Stomach (tissue), 4 donors: ENCODE measurements at regions not wholly inside any gene's neighbourhood (a gene's known extent, or its start where the extent isn't known, plus 50 kb on each side); places are given as distances from the start of the nearest gene placed in this dataset.

Source experiments
- POLR2AphosphoS5 ChIP-seq, 3 donors: sonication (generic); formaldehyde crosslinking; IDR thresholded peaks; one replicate each; pipeline ENCODE4 v1.6.1; 2016; ENCODE audit warnings: antibody characterized with exemption in 3 of 3
- TF ChIP-seq, protein P1 (sequence below), 7 experiments: fragments of 450-650 bp in 4 of 7; fragments of 200-600 bp in 3 of 7; sonication (generic) in 3 of 7; IDR thresholded peaks; one replicate each; pipeline ENCODE4 v1.5.1; 2016 to 2019; ENCODE audit warnings: antibody characterized with exemption in 7 of 7, control low read depth in 2 of 7, mild to moderate bottlenecking in 1 of 7

DNA sequence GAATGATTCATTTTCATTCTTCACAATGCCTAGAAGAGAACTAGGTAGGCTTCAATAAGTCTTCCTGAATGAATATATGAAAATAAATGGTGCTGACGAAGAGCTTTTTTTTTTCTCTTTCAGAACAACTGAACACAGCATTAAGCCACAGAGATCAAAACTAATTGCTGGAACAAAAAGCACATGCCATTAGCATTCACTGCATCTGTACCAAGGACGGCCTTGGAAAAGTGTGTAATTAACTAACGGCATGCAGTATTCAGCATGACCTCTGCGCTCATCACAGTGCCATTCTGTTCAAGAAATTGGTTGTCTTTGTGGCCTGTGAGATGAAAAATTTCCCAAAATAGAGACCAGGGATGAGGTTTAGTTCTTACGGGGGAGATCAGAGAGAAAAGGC lies 99.3 kb downstream of the NUDT12 start:
- TF ChIP-seq, protein P1, sequence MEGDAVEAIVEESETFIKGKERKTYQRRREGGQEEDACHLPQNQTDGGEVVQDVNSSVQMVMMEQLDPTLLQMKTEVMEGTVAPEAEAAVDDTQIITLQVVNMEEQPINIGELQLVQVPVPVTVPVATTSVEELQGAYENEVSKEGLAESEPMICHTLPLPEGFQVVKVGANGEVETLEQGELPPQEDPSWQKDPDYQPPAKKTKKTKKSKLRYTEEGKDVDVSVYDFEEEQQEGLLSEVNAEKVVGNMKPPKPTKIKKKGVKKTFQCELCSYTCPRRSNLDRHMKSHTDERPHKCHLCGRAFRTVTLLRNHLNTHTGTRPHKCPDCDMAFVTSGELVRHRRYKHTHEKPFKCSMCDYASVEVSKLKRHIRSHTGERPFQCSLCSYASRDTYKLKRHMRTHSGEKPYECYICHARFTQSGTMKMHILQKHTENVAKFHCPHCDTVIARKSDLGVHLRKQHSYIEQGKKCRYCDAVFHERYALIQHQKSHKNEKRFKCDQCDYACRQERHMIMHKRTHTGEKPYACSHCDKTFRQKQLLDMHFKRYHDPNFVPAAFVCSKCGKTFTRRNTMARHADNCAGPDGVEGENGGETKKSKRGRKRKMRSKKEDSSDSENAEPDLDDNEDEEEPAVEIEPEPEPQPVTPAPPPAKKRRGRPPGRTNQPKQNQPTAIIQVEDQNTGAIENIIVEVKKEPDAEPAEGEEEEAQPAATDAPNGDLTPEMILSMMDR (IDR thresholded peaks at IDR 0.05) = no peak
- TF ChIP-seq POLR2AphosphoS5 (IDR thresholded peaks at IDR 0.05) = no peak
